Stimulated activated naive CD8-positive, alpha-beta T cell treated with anti-CD3 and anti-CD28 coated beads, Interleukin-15, Interleukin-2, amounts not matched to agents 100 U/mL and 50 U/mL, for 24 hours (primary cell): ENCODE measurements at regions not wholly inside any gene's neighbourhood (a gene's known extent, or its start where the extent isn't known, plus 50 kb on each side); places are given as distances from the start of the nearest gene placed in this dataset.

Experiments
- ATAC-seq: fragments of 150-1000 bp; cut with Tn5 transposase; one replicate; pipeline ENCODE4 v1.10.0; 2021
- DNase-seq: peaks from one replicate; pipeline ENCODE4 v3.0.0; 2021

- DNase-seq (no peak), ATAC-seq (no peak)
Measured at GRCh38 chr10:117638200-117638599, 95.7 kb downstream of the EMX2 start.

DNA sequence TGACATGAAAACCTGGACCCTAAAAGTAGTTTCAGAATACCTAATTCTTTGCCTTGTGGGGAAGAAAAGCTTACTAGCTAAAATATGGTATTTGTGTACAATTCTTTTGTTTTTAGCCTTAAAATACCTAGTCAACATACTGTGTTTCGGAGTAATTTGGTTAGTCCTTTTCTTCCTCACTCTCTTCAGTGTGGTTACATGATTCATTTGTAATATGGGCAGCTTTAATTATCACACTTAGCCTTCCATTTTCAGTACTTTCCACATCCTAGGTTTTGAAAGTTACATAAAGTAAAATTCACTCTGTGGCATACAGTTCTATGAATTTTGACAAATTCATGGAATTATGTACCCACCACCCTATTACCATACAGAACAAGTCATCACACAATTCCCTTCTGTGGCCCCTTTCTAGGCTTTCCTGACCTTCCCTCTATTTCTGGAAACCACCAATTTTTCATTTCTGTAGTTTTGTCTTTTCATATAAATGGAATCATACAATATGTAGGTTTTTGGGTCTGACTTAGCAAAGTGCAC, 96.2 kb downstream of the EMX2 start:
- DNase-seq (no peak), ATAC-seq (no peak)

DNA sequence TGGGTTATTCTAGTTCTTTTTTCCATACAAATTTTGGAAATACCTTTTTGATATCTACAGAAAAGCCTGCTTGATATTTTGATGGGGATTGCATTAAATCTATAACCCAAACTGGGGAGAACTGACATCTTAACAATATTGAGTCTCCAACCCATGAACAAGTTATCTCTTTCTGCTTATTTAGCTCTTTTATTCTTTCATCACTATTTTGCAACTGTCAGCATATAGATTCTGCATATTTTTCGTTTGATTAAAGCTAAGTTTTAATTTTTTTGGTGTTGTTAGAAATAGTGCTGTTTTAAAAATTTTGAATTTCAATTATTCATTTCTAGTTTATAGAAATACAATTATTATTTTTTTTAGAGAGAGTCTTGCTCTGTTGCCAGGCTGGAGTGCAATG, 97.9 kb downstream of the EMX2 start:
- ATAC-seq (no peak), DNase-seq (no peak)

- DNase-seq (no peak), ATAC-seq (no peak)
Measured at GRCh38 chr10:117646718-117647117, 104.2 kb downstream of the EMX2 start.

- ATAC-seq: no peak
- no peak for DNase-seq
Measured at GRCh38 chr10:117647306-117647705, 104.8 kb downstream of the EMX2 start.

GRCh38 chr10:117651121-117651520, 108.6 kb downstream of the EMX2 start:
- no peak for ATAC-seq
- DNase-seq: no peak

- DNase-seq (no peak), ATAC-seq (peak; percentile 17)
Measured at GRCh38 chr10:117652228-117653169, 110.0 kb downstream of the EMX2 start.

DNA sequence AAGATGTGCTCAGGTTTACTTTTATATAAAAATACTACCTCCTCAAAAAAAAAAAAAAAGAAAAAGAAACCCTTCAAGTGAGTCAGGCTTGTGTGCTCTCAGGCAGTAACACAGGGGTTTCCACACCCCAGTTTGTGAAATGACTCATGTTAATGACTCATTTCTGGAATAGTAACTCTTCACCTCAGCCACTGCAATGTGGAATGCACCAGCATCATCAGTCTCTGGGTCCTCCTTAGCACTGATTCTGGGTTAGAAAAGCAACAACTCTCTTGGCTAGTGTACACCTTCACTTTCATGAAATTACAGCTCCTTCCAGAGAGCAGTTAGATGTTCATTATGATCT, 110.6 kb downstream of the EMX2 start:
- ATAC-seq: peak; percentile 91
- DNase-seq: peak; percentile 13

DNA sequence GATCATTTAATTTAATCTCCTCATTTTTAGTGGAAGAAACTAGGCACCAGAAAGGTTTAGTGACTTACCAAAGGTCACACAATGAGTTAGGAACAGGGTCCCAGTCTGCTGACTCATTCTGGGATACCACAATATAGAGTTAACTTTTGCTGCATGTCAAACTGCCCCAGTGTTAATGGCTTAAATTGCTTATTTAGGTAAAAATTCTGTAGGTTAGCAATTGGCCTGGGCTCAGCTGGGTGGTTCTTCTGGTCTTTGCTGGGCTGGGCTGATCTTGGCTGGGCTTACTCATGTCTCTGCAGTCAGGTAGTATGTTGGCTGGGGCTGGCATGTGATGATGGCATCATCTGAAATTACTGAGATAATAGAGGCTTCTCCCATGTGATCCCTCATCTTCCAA, 111.6 kb downstream of the EMX2 start:
- ATAC-seq: no peak

GRCh38 chr10:117656385-117657367, 114.1 kb downstream of the EMX2 start:
- peak; percentile 40 for ATAC-seq

More for the DNA sequence above, 111.6 kb downstream of the EMX2 start:
- DNase-seq: no peak

DNA sequence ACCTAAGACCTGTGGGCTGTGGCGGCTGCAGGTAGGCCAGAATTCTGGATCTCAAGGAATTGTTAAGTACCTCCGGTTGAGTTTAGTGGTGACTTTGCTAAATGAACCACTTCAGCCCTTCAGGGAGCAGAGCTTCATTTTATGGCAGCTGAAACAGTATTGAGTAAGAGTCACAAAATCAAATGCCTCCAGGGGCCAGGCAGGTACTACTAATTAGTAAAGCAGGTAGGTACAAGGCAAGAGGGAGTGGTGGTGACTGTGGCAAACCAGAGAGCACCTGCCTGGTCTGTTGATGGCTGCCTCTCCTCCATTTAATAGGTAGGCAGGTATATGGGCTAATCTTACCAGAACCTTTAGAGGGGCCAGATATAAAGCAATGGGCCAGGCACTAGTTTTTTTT, 118.8 kb downstream of the EMX2 start:
- DNase-seq (no peak), ATAC-seq (no peak)

More at GRCh38 chr10:117656385-117657367, 114.1 kb downstream of the EMX2 start:
- DNase-seq: no peak

GRCh38 chr10:117662126-117662525, 119.6 kb downstream of the EMX2 start:
- DNase-seq (no peak), ATAC-seq (no peak)

GRCh38 chr10:117662751-117663540, 120.4 kb downstream of the EMX2 start:
- ATAC-seq (no peak), DNase-seq (no peak)

DNA sequence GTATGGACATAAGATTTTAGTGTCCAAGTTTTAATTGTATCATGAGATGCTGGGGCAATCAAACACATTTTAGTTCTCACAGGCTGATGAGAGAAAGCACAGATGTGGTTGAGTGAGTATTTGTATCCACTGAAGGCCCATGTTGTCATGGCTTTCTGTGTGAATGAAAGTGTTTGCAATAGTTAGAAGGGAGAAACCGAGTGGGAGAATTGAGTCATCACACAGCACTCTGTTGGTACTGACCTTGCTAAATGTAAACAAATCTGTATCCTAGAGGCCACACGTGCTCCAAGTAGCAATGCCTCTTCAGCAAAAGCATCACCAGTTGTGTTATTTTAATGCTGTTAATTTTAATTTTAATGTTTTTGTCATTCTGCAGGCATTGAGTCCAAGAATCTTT, 121.2 kb downstream of the EMX2 start:
- DNase-seq (no peak), ATAC-seq (peak; percentile 67)

GRCh38 chr10:117664288-117664687, 121.7 kb downstream of the EMX2 start:
- no peak for ATAC-seq
- DNase-seq: no peak

GRCh38 chr10:117666166-117666565, 123.6 kb downstream of the EMX2 start:
- DNase-seq: no peak
- ATAC-seq: no peak

GRCh38 chr10:117666965-117667364, 124.4 kb downstream of the EMX2 start:
- DNase-seq: no peak

GRCh38 chr10:117667831-117668230, 125.3 kb downstream of the EMX2 start:
- ATAC-seq (no peak), DNase-seq (no peak)

More at GRCh38 chr10:117666965-117667364, 124.4 kb downstream of the EMX2 start:
- no peak for ATAC-seq

DNA sequence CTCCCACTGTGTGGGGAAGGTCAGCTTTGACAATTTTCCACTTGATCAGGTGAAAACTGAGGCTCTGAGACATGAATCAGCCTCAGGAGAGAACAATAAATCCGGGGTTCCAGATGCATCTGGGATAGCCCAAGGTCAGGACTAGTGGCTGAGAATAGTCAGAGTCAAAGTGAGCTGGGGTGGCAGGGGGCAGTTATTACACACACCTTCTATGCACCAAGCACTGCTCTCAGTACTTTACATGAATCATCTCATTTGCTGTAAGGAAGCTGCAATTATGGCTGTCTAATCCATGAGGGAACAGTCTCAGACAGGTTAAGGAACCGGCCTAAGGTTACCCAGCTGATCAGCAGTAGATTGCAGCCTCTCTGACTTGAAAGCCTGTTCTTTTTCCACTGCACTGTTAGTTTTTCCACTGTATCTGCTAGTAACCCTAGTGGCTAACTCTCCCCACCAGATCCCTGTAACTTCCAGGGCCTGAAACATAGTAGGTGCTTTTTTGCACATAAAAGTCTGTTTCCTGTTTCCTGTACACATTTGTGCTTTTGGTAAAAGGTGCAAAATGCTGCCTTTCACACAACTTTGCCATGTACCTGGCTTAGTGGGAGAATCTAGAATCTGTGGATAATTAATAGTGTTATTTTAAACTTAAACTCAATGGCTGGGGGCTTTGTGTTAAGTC, 125.9 kb downstream of the EMX2 start:
- ATAC-seq: no peak
- no peak for DNase-seq

DNA sequence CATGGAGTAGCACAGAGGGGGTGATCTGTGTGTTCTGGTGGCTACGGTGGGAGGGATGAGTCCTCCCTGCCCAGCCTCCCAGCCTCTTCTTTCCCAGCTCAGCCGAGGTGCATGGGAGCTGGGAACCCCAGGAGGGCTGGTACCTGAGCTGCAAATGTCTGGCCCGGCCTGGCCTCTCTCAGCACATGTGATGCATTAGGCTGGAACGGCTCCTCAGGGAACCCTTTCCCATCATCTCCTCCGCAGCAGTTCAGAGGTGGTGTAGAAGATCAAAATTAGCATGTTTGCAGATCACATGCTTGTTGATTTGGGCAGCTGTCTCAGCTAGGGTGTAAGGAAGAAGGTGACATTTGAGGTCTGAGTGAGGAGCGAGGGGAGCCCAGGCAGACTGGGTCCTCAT, 126.6 kb downstream of the EMX2 start:
- DNase-seq (no peak), ATAC-seq (no peak)
